Neural crest cell (in vitro differentiated cells): ENCODE measurements at regions not wholly inside any gene's neighbourhood (a gene's known extent, or its start where the extent isn't known, plus 50 kb on each side); places are given as distances from the start of the nearest gene placed in this dataset.

Experiments
- DNase-seq: peaks from one replicate; pipeline ENCODE4 v3.0.0; 2021; ENCODE audit warnings: low read depth, mixed read lengths, low spot score
- H3K27ac Mint-ChIP-seq: one replicate; pipeline ENCODE4 v1.8.0; 2021; ENCODE audit warnings: mild to moderate bottlenecking, mixed read lengths; ENCODE audit not compliant: unreplicated experiment
- H3K27me3 Mint-ChIP-seq: 2 replicates; pipeline ENCODE4 v1.8.0; 2021; ENCODE audit warnings: low read depth, mild to moderate bottlenecking, mixed read lengths
- H3K36me3 Mint-ChIP-seq: 2 replicates; pipeline ENCODE4 v1.8.0; 2021; ENCODE audit warnings: low read depth, mild to moderate bottlenecking, mixed read lengths
- H3K4me1 Mint-ChIP-seq: 2 replicates; pipeline ENCODE4 v1.8.0; 2021; ENCODE audit warnings: mixed read lengths
- H3K4me3 Mint-ChIP-seq: one replicate; pipeline ENCODE4 v1.8.0; 2021; ENCODE audit warnings: mild to moderate bottlenecking, mixed read lengths
- H3K9me3 Mint-ChIP-seq: 2 replicates; pipeline ENCODE4 v1.8.0; 2021; ENCODE audit warnings: mixed read lengths
- CTCF ChIP-seq: fragments of 200-600 bp; sonication (generic); conservative IDR thresholded peaks from 2 replicates; pipeline ENCODE4 v1.5.0; 2021; ENCODE audit warnings: antibody characterized with exemption, mild to moderate bottlenecking

- Mint-ChIP-seq H3K4me3 (no peak overlapping the region), H3K27me3 (no peaks in the 10 kb centered on the region), H3K9me3 (no peaks in the 10 kb centered on the region), H3K4me1 (no peaks in the 10 kb centered on the region), H3K36me3 (no peaks in the 10 kb centered on the region), H3K27ac (no peak overlapping the region)
- DNase-seq: no peak
- TF ChIP-seq CTCF: no peak
These were observed 460.3 kb downstream of the GRXCR1 start for GRCh38 chr4:43352859-43353258.

- Mint-ChIP-seq H3K4me1 (no peaks in the 10 kb centered on the region), H3K9me3 (no peaks in the 10 kb centered on the region), H3K36me3 (no peaks in the 10 kb centered on the region), H3K27ac (no peak overlapping the region), H3K27me3 (no peaks in the 10 kb centered on the region), H3K4me3 (no peak overlapping the region)
- TF ChIP-seq CTCF: no peak
- no peak for DNase-seq
These were observed 461.0 kb downstream of the GRXCR1 start for GRCh38 chr4:43353552-43353951.

- no peak for TF ChIP-seq CTCF
- Mint-ChIP-seq H3K4me1 (no peaks in the 10 kb centered on the region), H3K36me3 (no peaks in the 10 kb centered on the region), H3K27me3 (no peaks in the 10 kb centered on the region), H3K27ac (no peak overlapping the region), H3K9me3 (no peaks in the 10 kb centered on the region), H3K4me3 (no peak overlapping the region)
- DNase-seq: no peak
These were observed 464.3 kb downstream of the GRXCR1 start for GRCh38 chr4:43356786-43357185.

GRCh38 chr4:43357252-43357974 lies 464.9 kb downstream of the GRXCR1 start:
- TF ChIP-seq CTCF: no peak
- DNase-seq: no peak
- Mint-ChIP-seq H3K27ac (no peak overlapping the region), H3K4me3 (no peak overlapping the region), H3K27me3 (no peaks in the 10 kb centered on the region), H3K36me3 (no peaks in the 10 kb centered on the region), H3K4me1 (no peaks in the 10 kb centered on the region), H3K9me3 (no peaks in the 10 kb centered on the region)

GRCh38 chr4:43360296-43360695 lies 467.8 kb downstream of the GRXCR1 start:
- no peaks in the 10 kb centered on the region for H3K4me1 Mint-ChIP-seq
- H3K27me3 Mint-ChIP-seq: no peaks in the 10 kb centered on the region
- no peak for TF ChIP-seq CTCF
- H3K36me3 Mint-ChIP-seq: no peaks in the 10 kb centered on the region
- no peak overlapping the region for H3K4me3 Mint-ChIP-seq
- no peak overlapping the region for H3K27ac Mint-ChIP-seq
- no peaks in the 10 kb centered on the region for H3K9me3 Mint-ChIP-seq
- no peak for DNase-seq
